ENCODE measurements at regions not wholly inside any gene's neighbourhood (a gene's known extent, or its start where the extent isn't known, plus 50 kb on each side); places are given as distances from the start of the nearest gene placed in this dataset.

- Histone ChIP-seq H4K20me1 (ENCODE audit: insufficient read depth) (no peaks in the 10 kb centered on the region), H3K9me3 (ENCODE audit: control insufficient read depth in 1 of 2, insufficient read depth in 1 of 2, low read depth in 1 of 2, low read length in 2 of 2) (no peaks in the 10 kb centered on the region), H2AFZ (ENCODE audit: low read depth, low read length, poor library complexity, severe bottlenecking) (no peak overlapping the region), H3K79me2 (ENCODE audit: insufficient read depth, low read length) (no peaks in the 10 kb centered on the region), H3K27me3 (ENCODE audit: insufficient read depth, low read length) (no peaks in the 10 kb centered on the region; the same call in 1 of the 2 replicates), H3K4me2 (ENCODE audit: low read length) (no peak overlapping the region), H3K27ac (ENCODE audit: low read depth, low read length) (no peak overlapping the region), H3K4me1 (ENCODE audit: control insufficient read depth in 1 of 2, insufficient read depth in 2 of 2, low read length in 2 of 2) (no peaks in the 10 kb centered on the region), H3K36me3 (ENCODE audit: control insufficient read depth in 1 of 2, insufficient read depth in 2 of 2, low read length in 2 of 2) (no peaks in the 10 kb centered on the region), H3K4me3 (replicated peaks in 1 of 2; ENCODE audit: low read depth in 1 of 2, low read length in 2 of 2) (no peak overlapping the region), H3K9me2 (ENCODE audit: insufficient read depth) (no peaks in the 10 kb centered on the region), H3K9ac (ENCODE audit: low read length) (no peak overlapping the region)
- DNase-seq (ENCODE audit: low read depth, low spot score) (no peak), ATAC-seq (no peak)
- RAD21 ChIA-PET (ENCODE audit: low non-redundant PET in 1 of 2, low total read pairs in 2 of 2, uncharacterized antibody in 2 of 2, unreplicated experiment in 2 of 2): no interaction called here
- intact Hi-C loops (cut with micrococcal nuclease): no loop called here
- BruUV-seq (replicated peaks): no TSS peak
- POLR2A ChIA-PET: no interaction called here
- TF ChIP-seq POLR2A (IDR thresholded peaks at IDR 0.05; ENCODE audit: borderline replicate concordance, extremely low read depth, insufficient read depth, insufficient read length) (no peak), RAD21 (IDR thresholded peaks at IDR 0.05; ENCODE audit: low read depth) (no peak), JUND (IDR thresholded peaks at IDR 0.05) (no peak), ATF3 (IDR thresholded peaks at IDR 0.05) (no peak)
- CTCF ChIA-PET: no interaction called here
These were observed 215.3 kb downstream of the SEC23A start for GRCh38 chr14:38887696-38888095.

- BruUV-seq (replicated peaks): no TSS peak
- Histone ChIP-seq H3K9ac (ENCODE audit: low read length) (no peak overlapping the region), H4K20me1 (ENCODE audit: insufficient read depth) (no peaks in the 10 kb centered on the region), H3K27ac (ENCODE audit: low read depth, low read length) (no peak overlapping the region), H3K9me2 (ENCODE audit: insufficient read depth) (no peaks in the 10 kb centered on the region), H3K27me3 (ENCODE audit: insufficient read depth, low read length) (peaks cover 5% of the 10 kb centered on the region; the same call in 1 of the 2 replicates), H2AFZ (ENCODE audit: low read depth, low read length, poor library complexity, severe bottlenecking) (no peak overlapping the region), H3K79me2 (ENCODE audit: insufficient read depth, low read length) (no peaks in the 10 kb centered on the region), H3K4me2 (ENCODE audit: low read length) (no peak overlapping the region), H3K36me3 (ENCODE audit: control insufficient read depth in 1 of 2, insufficient read depth in 2 of 2, low read length in 2 of 2) (no peaks in the 10 kb centered on the region), H3K9me3 (ENCODE audit: control insufficient read depth in 1 of 2, insufficient read depth in 1 of 2, low read depth in 1 of 2, low read length in 2 of 2) (no peaks in the 10 kb centered on the region), H3K4me1 (ENCODE audit: control insufficient read depth in 1 of 2, insufficient read depth in 2 of 2, low read length in 2 of 2) (no peaks in the 10 kb centered on the region), H3K4me3 (replicated peaks in 1 of 2; ENCODE audit: low read depth in 1 of 2, low read length in 2 of 2) (no peak overlapping the region)
- ChIA-PET POLR2A (no interaction called here), CTCF (no interaction called here), RAD21 (ENCODE audit: low non-redundant PET in 1 of 2, low total read pairs in 2 of 2, uncharacterized antibody in 2 of 2, unreplicated experiment in 2 of 2) (no interaction called here)
- TF ChIP-seq FOSL1 (IDR thresholded peaks at IDR 0.05; ENCODE audit: low read depth): no peak
- intact Hi-C loops (cut with micrococcal nuclease): no loop called here
- ATAC-seq (no peak), DNase-seq (ENCODE audit: low read depth, low spot score) (no peak)
These were observed 218.9 kb downstream of the SEC23A start for GRCh38 chr14:38884109-38884508.

Measured in HCT116 (cell line).